Thymus (tissue), 11 donors: ENCODE measurements at regions not wholly inside any gene's neighbourhood (a gene's known extent, or its start where the extent isn't known, plus 50 kb on each side); places are given as distances from the start of the nearest gene placed in this dataset.

Experiments
- DNase-seq, 9 donors: peaks; one replicate each; pipeline ENCODE4 v3.0.0-alpha.2; 2013; ENCODE audit warnings: low spot score in 9 of 9, low read depth in 6 of 9, missing footprints in 1 of 9
- H3K27ac ChIP-seq, 2 donors: one replicate each; pipeline ENCODE4 v1.5.1; 2013; ENCODE audit warnings: control low read depth in 1 of 2, low read depth in 1 of 2, low read length in 1 of 2, mild to moderate bottlenecking in 1 of 2, moderate library complexity in 1 of 2
- H3K27me3 ChIP-seq, 2 donors: one replicate each; pipeline ENCODE4 v1.5.1; 2013; ENCODE audit warnings: low read length in 1 of 2; ENCODE audit not compliant: control insufficient read depth in 2 of 2, insufficient read depth in 1 of 2
- H3K36me3 ChIP-seq, 2 donors: one replicate each; pipeline ENCODE4 v1.5.1; 2013; ENCODE audit warnings: low read length in 1 of 2, mild to moderate bottlenecking in 1 of 2, moderate library complexity in 1 of 2; ENCODE audit not compliant: control insufficient read depth in 2 of 2, insufficient read depth in 2 of 2
- H3K4me1 ChIP-seq, 2 donors: one replicate each; pipeline ENCODE4 v1.5.1; 2013; ENCODE audit warnings: low read length in 2 of 2; ENCODE audit not compliant: control insufficient read depth in 2 of 2, insufficient read depth in 2 of 2
- H3K4me3 ChIP-seq, 2 donors: one replicate each; pipeline ENCODE4 v1.5.1; 2013; ENCODE audit warnings: low read length in 2 of 2, control low read depth in 1 of 2, mild to moderate bottlenecking in 1 of 2
- H3K9me3 ChIP-seq, 2 donors: one replicate each; pipeline ENCODE4 v1.5.1; 2013; ENCODE audit warnings: low read length in 1 of 2, mild to moderate bottlenecking in 1 of 2; ENCODE audit not compliant: control insufficient read depth in 2 of 2, insufficient read depth in 1 of 2
- WGBS: extraction: QIAGEN DNeasy Blood & Tissue Kit; methylation state at CpG from one replicate; pipeline ENCODE4 v1.1.7; 2013; 5-methylcytosine and 5-hydroxymethylcytosine counted together
- donor health status: healthy.

GRCh38 chr9:85136507-85136906 lies 467.0 kb downstream of the NTRK2 start:
- H3K36me3 ChIP-seq: no peaks in the 10 kb centered on the region

GRCh38 chr9:85130764-85131163 lies 461.2 kb downstream of the NTRK2 start:
- no peaks in the 10 kb centered on the region for H3K4me1 ChIP-seq
- 95% methylated on average over 3 of the region's 3 CpGs for WGBS

More at GRCh38 chr9:85136507-85136906, 467.0 kb downstream of the NTRK2 start:
- Histone ChIP-seq H3K4me3 (no peak overlapping the region), H3K4me1 (no peaks in the 10 kb centered on the region), H3K27me3 (no peaks in the 10 kb centered on the region), H3K9me3 (no peaks in the 10 kb centered on the region), H3K27ac (no peak overlapping the region)
- no peak for DNase-seq

GRCh38 chr9:85130260-85130659 lies 460.7 kb downstream of the NTRK2 start:
- H3K9me3 ChIP-seq: no peaks in the 10 kb centered on the region
- H3K27ac ChIP-seq: no peak overlapping the region
- H3K4me3 ChIP-seq: no peak overlapping the region
- H3K27me3 ChIP-seq: no peaks in the 10 kb centered on the region
- H3K36me3 ChIP-seq: no peaks in the 10 kb centered on the region
- no peaks in the 10 kb centered on the region for H3K4me1 ChIP-seq
- WGBS: 92% methylated on average over 2 of the region's 2 CpGs
- DNase-seq: no peak

More at GRCh38 chr9:85130764-85131163, 461.2 kb downstream of the NTRK2 start:
- Histone ChIP-seq H3K36me3 (no peaks in the 10 kb centered on the region), H3K9me3 (no peaks in the 10 kb centered on the region), H3K27me3 (no peaks in the 10 kb centered on the region), H3K4me3 (no peak overlapping the region), H3K27ac (no peak overlapping the region)
- DNase-seq: no peak

GRCh38 chr9:85129514-85129913 lies 460.0 kb downstream of the NTRK2 start:
- Histone ChIP-seq H3K4me1 (no peaks in the 10 kb centered on the region), H3K36me3 (no peaks in the 10 kb centered on the region), H3K9me3 (no peaks in the 10 kb centered on the region), H3K27ac (no peak overlapping the region), H3K4me3 (no peak overlapping the region), H3K27me3 (no peaks in the 10 kb centered on the region)
- DNase-seq: no peak
- WGBS: 86% methylated on average over 2 of the region's 2 CpGs

- Histone ChIP-seq H3K27me3 (no peaks in the 10 kb centered on the region), H3K9me3 (no peaks in the 10 kb centered on the region), H3K4me3 (no peak overlapping the region), H3K27ac (no peak overlapping the region), H3K4me1 (no peaks in the 10 kb centered on the region), H3K36me3 (no peaks in the 10 kb centered on the region)
- 92% methylated on average over 1 of the region's 1 CpG for WGBS
- no peak for DNase-seq
Measured at GRCh38 chr9:85118990-85119755, 449.6 kb downstream of the NTRK2 start.

GRCh38 chr9:85117831-85118230 lies 448.3 kb downstream of the NTRK2 start:
- H3K27me3 ChIP-seq: no peaks in the 10 kb centered on the region
- no peaks in the 10 kb centered on the region for H3K9me3 ChIP-seq
- H3K27ac ChIP-seq: no peak overlapping the region
- H3K36me3 ChIP-seq: no peaks in the 10 kb centered on the region
- no peak for DNase-seq
- no peak overlapping the region for H3K4me3 ChIP-seq
- H3K4me1 ChIP-seq: no peaks in the 10 kb centered on the region
- 78% methylated on average over 4 of the region's 4 CpGs for WGBS

- Histone ChIP-seq H3K27me3 (no peaks in the 10 kb centered on the region), H3K27ac (no peak overlapping the region), H3K4me3 (no peak overlapping the region), H3K4me1 (no peaks in the 10 kb centered on the region), H3K36me3 (no peaks in the 10 kb centered on the region), H3K9me3 (no peaks in the 10 kb centered on the region)
- no peak for DNase-seq
- 79% methylated on average over 2 of the region's 2 CpGs for WGBS
Measured at GRCh38 chr9:85115473-85115872, 445.9 kb downstream of the NTRK2 start.

GRCh38 chr9:85114799-85115198 lies 445.3 kb downstream of the NTRK2 start:
- Histone ChIP-seq H3K36me3 (no peaks in the 10 kb centered on the region), H3K9me3 (no peaks in the 10 kb centered on the region), H3K27me3 (no peaks in the 10 kb centered on the region), H3K4me1 (no peaks in the 10 kb centered on the region), H3K27ac (no peak overlapping the region), H3K4me3 (no peak overlapping the region)
- WGBS: 92% methylated on average over 3 of the region's 3 CpGs
- DNase-seq: no peak

GRCh38 chr9:85112933-85113418 lies 443.4 kb downstream of the NTRK2 start:
- Histone ChIP-seq H3K27ac (no peak overlapping the region), H3K4me1 (no peaks in the 10 kb centered on the region), H3K4me3 (no peak overlapping the region), H3K9me3 (no peaks in the 10 kb centered on the region), H3K27me3 (no peaks in the 10 kb centered on the region), H3K36me3 (no peaks in the 10 kb centered on the region)
- 96% methylated on average over 6 of the region's 6 CpGs for WGBS
- no peak for DNase-seq
